Posterior cingulate gyrus (tissue), 11 donors: ENCODE measurements at regions not wholly inside any gene's neighbourhood (a gene's known extent, or its start where the extent isn't known, plus 50 kb on each side); places are given as distances from the start of the nearest gene placed in this dataset.
"Not testable (repeated sequence)": the region's sequence is repeated elsewhere in the genome, so short reads cannot be mapped to it uniquely, and the experiment has no call there.

Experiments used
- DNase-seq, 10 donors: peaks; one replicate each; pipeline versions ENCODE4 v3.0.0 to v3.0.0-alpha.2; 2020 to 2021; ENCODE audit warnings: mixed read lengths in 3 of 10
- intact Hi-C: fragments of 100-400 bp; cut with DNase I; formaldehyde crosslinking; loops from one replicate; pipeline ENCODE4 v1.15.1; 2023

GRCh38 chr15:66634540-66634939 lies 67.5 kb upstream of the SMAD6 start:
- intact Hi-C loops, result no loop called here
- no peak for DNase-seq

GRCh38 chr15:66635006-66635405 lies 67.0 kb upstream of the SMAD6 start:
- intact Hi-C loops, result no loop called here
- DNase-seq, result no peak

- DNase-seq, result no peak
- intact Hi-C loops, result no loop called here
Measured at GRCh38 chr15:66635817-66636216, 66.2 kb upstream of the SMAD6 start.

GRCh38 chr15:66637044-66637443 lies 65.0 kb upstream of the SMAD6 start:
- DNase-seq, intact Hi-C loops: not testable (repeated sequence)

- peak in 1 of 10 donors; percentile 32 for DNase-seq
Measured at GRCh38 chr15:66638377-66638776, 63.7 kb upstream of the SMAD6 start.

GRCh38 chr15:66641485-66642315 lies 60.3 kb upstream of the SMAD6 start:
- intact Hi-C loops, result no loop called here

More at GRCh38 chr15:66638377-66638776, 63.7 kb upstream of the SMAD6 start:
- intact Hi-C loops, result no loop called here

GRCh38 chr15:66642514-66642913 lies 59.5 kb upstream of the SMAD6 start:
- DNase-seq, result peak in 1 of 10 donors; percentile 24
- intact Hi-C loops, result no loop called here

More at GRCh38 chr15:66641485-66642315, 60.3 kb upstream of the SMAD6 start:
- peak in 1 of 10 donors; percentile 23 for DNase-seq

- intact Hi-C loops, result no loop called here
- DNase-seq, result no peak
Measured at GRCh38 chr15:66643033-66643432, 59.0 kb upstream of the SMAD6 start.

GRCh38 chr15:66644000-66644787 lies 57.8 kb upstream of the SMAD6 start:
- intact Hi-C loops, result no loop called here

GRCh38 chr15:66644869-66645268 lies 57.2 kb upstream of the SMAD6 start:
- intact Hi-C loops, result no loop called here

More at GRCh38 chr15:66644000-66644787, 57.8 kb upstream of the SMAD6 start:
- DNase-seq, result no peak

GRCh38 chr15:66646308-66646707 lies 55.7 kb upstream of the SMAD6 start:
- intact Hi-C loops, result no loop called here
- DNase-seq, result peak in 1 of 10 donors; percentile 44

More at GRCh38 chr15:66644869-66645268, 57.2 kb upstream of the SMAD6 start:
- DNase-seq, result no peak

- DNase-seq, result no peak
- intact Hi-C loops, result no loop called here
Measured at GRCh38 chr15:66646799-66647198, 55.2 kb upstream of the SMAD6 start.

GRCh38 chr15:66647358-66647757 lies 54.7 kb upstream of the SMAD6 start:
- no peak for DNase-seq
- intact Hi-C loops, result no loop called here

GRCh38 chr15:66648588-66648987 lies 53.4 kb upstream of the SMAD6 start:
- intact Hi-C loops, result no loop called here
- DNase-seq, result peak in 1 of 10 donors; percentile 4

GRCh38 chr15:66649235-66649984 lies 52.6 kb upstream of the SMAD6 start:
- intact Hi-C loops, result no loop called here
- peak in 1 of 10 donors; percentile 24 for DNase-seq

- intact Hi-C loops, result no loop called here
- DNase-seq, result peak in 1 of 10 donors; percentile 32
Measured at GRCh38 chr15:66650433-66650832, 51.6 kb upstream of the SMAD6 start.

GRCh38 chr15:66651198-66651597 lies 50.8 kb upstream of the SMAD6 start:
- DNase-seq, result no peak
- intact Hi-C loops, result no loop called here

- intact Hi-C loops, result no loop called here
- peak in 1 of 10 donors; percentile 24 for DNase-seq
Measured at GRCh38 chr15:66651913-66652642, 50.0 kb upstream of the SMAD6 start.
